ENCODE measurements at regions not wholly inside any gene's neighbourhood (a gene's known extent, or its start where the extent isn't known, plus 50 kb on each side); places are given as distances from the start of the nearest gene placed in this dataset.

GRCh38 chr5:61638476-61638875 is 306.4 kb downstream of the ZSWIM6 start:
- no peak for ATAC-seq (ENCODE audit: low FRiP score)
- Histone ChIP-seq H3K27me3 (ENCODE audit: control insufficient read depth in 1 of 2, insufficient read depth in 2 of 2, low read length in 1 of 2) (no peaks in the 10 kb centered on the region), H3K27ac (ENCODE audit: low read depth in 1 of 2, low read length in 2 of 2) (no peak overlapping the region), H3K4me3 (ENCODE audit: low read length in 2 of 2) (no peak overlapping the region), H3K9me3 (ENCODE audit: control insufficient read depth, low read length) (no peaks in the 10 kb centered on the region), H3K36me3 (ENCODE audit: control insufficient read depth in 1 of 2, insufficient read depth in 2 of 2, low read length in 1 of 2) (no peaks in the 10 kb centered on the region), H3K4me1 (ENCODE audit: control insufficient read depth in 1 of 2, insufficient read depth in 2 of 2, low read length in 2 of 2) (no peaks in the 10 kb centered on the region)
- 51 to 53% methylated on average over 5 of the region's 5 CpGs for WGBS, 2 donors
- DNase-seq = no peak
- intact Hi-C loops (cut with DNase I) = no loop called here

- no peak for DNase-seq
- H3K4me3 ChIP-seq (ENCODE audit: low read length in 2 of 2) = no peak overlapping the region
- H3K36me3 ChIP-seq (ENCODE audit: control insufficient read depth in 1 of 2, insufficient read depth in 2 of 2, low read length in 1 of 2) = no peaks in the 10 kb centered on the region
- H3K27me3 ChIP-seq (ENCODE audit: control insufficient read depth in 1 of 2, insufficient read depth in 2 of 2, low read length in 1 of 2) = no peaks in the 10 kb centered on the region
- WGBS, 2 donors = 68 to 74% methylated on average over 7 of the region's 7 CpGs
- H3K4me1 ChIP-seq (ENCODE audit: control insufficient read depth in 1 of 2, insufficient read depth in 2 of 2, low read length in 2 of 2) = no peaks in the 10 kb centered on the region
- no peak for ATAC-seq (ENCODE audit: low FRiP score)
- intact Hi-C loops (cut with DNase I) = loop anchor here in 1 of 2 donors (5.0 kb wide), 1 partner anchor 363 kb away; no protein-coding TSS in a partner anchor
- H3K9me3 ChIP-seq (ENCODE audit: control insufficient read depth, low read length) = no peaks in the 10 kb centered on the region
- no peak overlapping the region for H3K27ac ChIP-seq (ENCODE audit: low read depth in 1 of 2, low read length in 2 of 2)
Observed at GRCh38 chr5:61640179-61641021, 308.3 kb downstream of the ZSWIM6 start.

DNA sequence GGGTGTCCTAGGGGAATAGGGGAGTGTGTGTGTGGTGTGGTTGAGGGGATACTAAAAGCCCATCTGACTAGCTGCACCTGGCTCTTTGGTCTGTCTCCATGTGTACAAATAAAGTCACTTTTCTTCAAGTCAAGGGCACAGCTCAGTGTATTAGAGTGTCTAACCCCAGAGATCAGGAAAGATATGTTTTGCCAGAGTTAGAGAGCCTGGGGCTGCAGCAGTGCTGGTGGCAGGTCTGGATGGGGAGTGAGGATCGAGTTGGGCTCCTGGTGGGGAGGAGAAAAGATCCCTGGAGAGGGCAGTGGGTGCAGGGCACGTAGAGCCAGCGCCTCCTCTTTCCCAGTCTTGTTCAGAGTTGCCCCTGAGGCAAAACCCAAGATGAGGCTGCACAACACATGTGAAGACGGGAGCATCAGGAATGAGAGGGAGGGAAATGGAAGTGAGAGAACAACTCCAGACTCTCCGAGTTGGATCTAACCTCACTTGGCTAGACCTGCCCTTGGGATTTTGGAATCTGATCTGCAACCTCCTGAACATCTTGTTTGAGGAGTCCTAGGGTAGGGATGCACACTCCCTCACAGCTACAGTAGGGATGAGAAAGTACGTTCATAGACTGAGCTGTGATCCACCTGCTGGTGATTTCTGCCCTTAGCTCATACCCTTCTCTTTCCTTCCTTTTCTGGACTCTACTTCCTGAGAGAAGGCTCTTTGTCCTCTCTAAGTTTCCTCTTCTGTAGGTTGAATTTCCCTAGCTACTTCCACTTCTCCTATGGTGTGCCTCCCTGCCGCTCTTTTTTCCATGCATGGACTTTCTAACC is 309.9 kb downstream of the ZSWIM6 start:
- Histone ChIP-seq H3K36me3 (ENCODE audit: control insufficient read depth in 1 of 2, insufficient read depth in 2 of 2, low read length in 1 of 2) (no peaks in the 10 kb centered on the region), H3K27ac (ENCODE audit: low read depth in 1 of 2, low read length in 2 of 2) (no peak overlapping the region), H3K4me1 (ENCODE audit: control insufficient read depth in 1 of 2, insufficient read depth in 2 of 2, low read length in 2 of 2) (no peaks in the 10 kb centered on the region), H3K9me3 (ENCODE audit: control insufficient read depth, low read length) (no peaks in the 10 kb centered on the region), H3K27me3 (ENCODE audit: control insufficient read depth in 1 of 2, insufficient read depth in 2 of 2, low read length in 1 of 2) (no peaks in the 10 kb centered on the region), H3K4me3 (ENCODE audit: low read length in 2 of 2) (no peak overlapping the region)
- 75 to 79% methylated on average over 7 of the region's 7 CpGs for WGBS, 2 donors
- ATAC-seq (ENCODE audit: low FRiP score) (no peak), DNase-seq (no peak)
- intact Hi-C loops (cut with DNase I) = loop anchor here in 1 of 2 donors (5.0 kb wide), 1 partner anchor 365 kb away; no protein-coding TSS in a partner anchor

DNA sequence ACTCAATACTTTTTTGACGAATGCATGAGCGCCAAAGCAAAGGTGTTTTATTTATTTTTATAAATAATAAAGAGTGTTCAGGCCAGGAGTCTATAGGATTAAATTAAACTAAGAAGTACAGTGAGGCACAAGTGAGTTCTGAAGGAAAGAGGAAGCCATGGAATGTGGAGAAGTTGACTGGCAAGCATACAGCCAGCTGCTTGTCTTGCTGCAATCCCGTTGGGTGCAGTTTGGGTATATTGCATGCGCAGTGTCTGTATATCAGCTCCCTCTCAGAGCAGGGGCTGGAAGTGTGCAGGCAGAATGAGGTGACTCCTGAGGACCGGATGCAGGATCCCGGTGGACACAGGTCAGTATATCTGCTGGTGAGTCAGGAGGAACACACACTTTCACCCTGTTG is 315.6 kb downstream of the ZSWIM6 start:
- 81 to 85% methylated on average over 6 of the region's 6 CpGs for WGBS, 2 donors
- no peaks in the 10 kb centered on the region for H3K27me3 ChIP-seq (ENCODE audit: control insufficient read depth in 1 of 2, insufficient read depth in 2 of 2, low read length in 1 of 2)
- H3K4me1 ChIP-seq (ENCODE audit: control insufficient read depth in 1 of 2, insufficient read depth in 2 of 2, low read length in 2 of 2) = no peaks in the 10 kb centered on the region
- H3K27ac ChIP-seq (ENCODE audit: low read depth in 1 of 2, low read length in 2 of 2) = no peak overlapping the region
- H3K4me3 ChIP-seq (ENCODE audit: low read length in 2 of 2) = no peak overlapping the region
- H3K9me3 ChIP-seq (ENCODE audit: control insufficient read depth, low read length) = no peaks in the 10 kb centered on the region
- no peaks in the 10 kb centered on the region for H3K36me3 ChIP-seq (ENCODE audit: control insufficient read depth in 1 of 2, insufficient read depth in 2 of 2, low read length in 1 of 2)
- DNase-seq (no peak), ATAC-seq (ENCODE audit: low FRiP score) (no peak)
- intact Hi-C loops (cut with DNase I) = no loop called here

DNA sequence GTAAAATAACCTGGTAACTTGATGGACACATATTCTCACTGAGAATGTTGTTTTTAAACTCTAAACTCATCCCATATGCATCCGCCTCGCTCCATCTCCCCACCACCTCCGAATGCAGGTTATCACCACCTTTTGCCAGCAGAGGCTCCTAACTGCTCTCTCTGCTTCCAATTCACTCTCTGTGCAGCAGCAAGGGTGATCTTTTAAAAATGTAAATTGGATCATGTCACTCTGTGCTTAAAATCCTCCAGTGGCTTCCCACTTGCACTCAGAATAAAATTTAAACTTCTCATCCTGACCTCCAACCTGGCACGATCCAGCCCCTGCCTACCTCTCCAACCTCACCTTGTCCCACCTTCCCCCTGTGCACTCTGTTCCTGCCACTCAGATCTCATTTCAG is 317.2 kb downstream of the ZSWIM6 start:
- H3K9me3 ChIP-seq (ENCODE audit: control insufficient read depth, low read length) = no peaks in the 10 kb centered on the region
- ATAC-seq (ENCODE audit: low FRiP score) (no peak), DNase-seq (no peak)
- intact Hi-C loops (cut with DNase I) = no loop called here
- H3K4me1 ChIP-seq (ENCODE audit: control insufficient read depth in 1 of 2, insufficient read depth in 2 of 2, low read length in 2 of 2) = no peaks in the 10 kb centered on the region
- no peaks in the 10 kb centered on the region for H3K27me3 ChIP-seq (ENCODE audit: control insufficient read depth in 1 of 2, insufficient read depth in 2 of 2, low read length in 1 of 2)
- H3K4me3 ChIP-seq (ENCODE audit: low read length in 2 of 2) = no peak overlapping the region
- no peaks in the 10 kb centered on the region for H3K36me3 ChIP-seq (ENCODE audit: control insufficient read depth in 1 of 2, insufficient read depth in 2 of 2, low read length in 1 of 2)
- no peak overlapping the region for H3K27ac ChIP-seq (ENCODE audit: low read depth in 1 of 2, low read length in 2 of 2)
- 90 to 92% methylated on average over 4 of the region's 4 CpGs for WGBS, 2 donors

GRCh38 chr5:61649971-61650370 is 317.9 kb downstream of the ZSWIM6 start:
- no peak overlapping the region for H3K4me3 ChIP-seq (ENCODE audit: low read length in 2 of 2)
- DNase-seq = no peak

GRCh38 chr5:61650661-61651060 is 318.6 kb downstream of the ZSWIM6 start:
- Histone ChIP-seq H3K36me3 (ENCODE audit: control insufficient read depth in 1 of 2, insufficient read depth in 2 of 2, low read length in 1 of 2) (no peaks in the 10 kb centered on the region), H3K9me3 (ENCODE audit: control insufficient read depth, low read length) (no peaks in the 10 kb centered on the region), H3K27ac (ENCODE audit: low read depth in 1 of 2, low read length in 2 of 2) (no peak overlapping the region), H3K4me1 (ENCODE audit: control insufficient read depth in 1 of 2, insufficient read depth in 2 of 2, low read length in 2 of 2) (no peaks in the 10 kb centered on the region), H3K4me3 (ENCODE audit: low read length in 2 of 2) (no peak overlapping the region), H3K27me3 (ENCODE audit: control insufficient read depth in 1 of 2, insufficient read depth in 2 of 2, low read length in 1 of 2) (no peaks in the 10 kb centered on the region)
- intact Hi-C loops (cut with DNase I) = loop anchor here in 1 of 2 donors (10.0 kb wide), 1 partner anchor 706 kb away; the partner anchor contains the start of genes ERCC8 and NDUFAF2
- WGBS, 2 donors = 98% methylated on average over 2 of the region's 2 CpGs
- ATAC-seq (ENCODE audit: low FRiP score) (no peak), DNase-seq (no peak)

More at GRCh38 chr5:61649971-61650370, 317.9 kb downstream of the ZSWIM6 start:
- H3K27me3 ChIP-seq (ENCODE audit: control insufficient read depth in 1 of 2, insufficient read depth in 2 of 2, low read length in 1 of 2) = no peaks in the 10 kb centered on the region
- no peak overlapping the region for H3K27ac ChIP-seq (ENCODE audit: low read depth in 1 of 2, low read length in 2 of 2)
- no peaks in the 10 kb centered on the region for H3K4me1 ChIP-seq (ENCODE audit: control insufficient read depth in 1 of 2, insufficient read depth in 2 of 2, low read length in 2 of 2)
- H3K36me3 ChIP-seq (ENCODE audit: control insufficient read depth in 1 of 2, insufficient read depth in 2 of 2, low read length in 1 of 2) = no peaks in the 10 kb centered on the region
- no peaks in the 10 kb centered on the region for H3K9me3 ChIP-seq (ENCODE audit: control insufficient read depth, low read length)
- ATAC-seq (ENCODE audit: low FRiP score) = no peak
- 93 to 94% methylated on average over 5 of the region's 5 CpGs for WGBS, 2 donors
- intact Hi-C loops (cut with DNase I) = loop anchor here in 1 of 2 donors (10.0 kb wide), 1 partner anchor 705 kb away; the partner anchor contains the start of genes ERCC8 and NDUFAF2

- WGBS, 2 donors = 70 to 73% methylated on average over 2 of the region's 2 CpGs
Observed at GRCh38 chr5:61651195-61651594, 319.1 kb downstream of the ZSWIM6 start.

More at GRCh38 chr5:61651195-61651594, 319.1 kb downstream of the ZSWIM6 start:
- Histone ChIP-seq H3K27me3 (ENCODE audit: control insufficient read depth in 1 of 2, insufficient read depth in 2 of 2, low read length in 1 of 2) (no peaks in the 10 kb centered on the region), H3K4me3 (ENCODE audit: low read length in 2 of 2) (no peak overlapping the region), H3K4me1 (ENCODE audit: control insufficient read depth in 1 of 2, insufficient read depth in 2 of 2, low read length in 2 of 2) (no peaks in the 10 kb centered on the region), H3K27ac (ENCODE audit: low read depth in 1 of 2, low read length in 2 of 2) (no peak overlapping the region), H3K36me3 (ENCODE audit: control insufficient read depth in 1 of 2, insufficient read depth in 2 of 2, low read length in 1 of 2) (no peaks in the 10 kb centered on the region), H3K9me3 (ENCODE audit: control insufficient read depth, low read length) (no peaks in the 10 kb centered on the region)
- intact Hi-C loops (cut with DNase I) = loop anchor here in 1 of 2 donors (10.0 kb wide), 1 partner anchor 706 kb away; the partner anchor contains the start of genes ERCC8 and NDUFAF2
- no peak for DNase-seq
- ATAC-seq (ENCODE audit: low FRiP score) = no peak
